ENCODE measurements at regions not wholly inside any gene's neighbourhood (a gene's known extent, or its start where the extent isn't known, plus 50 kb on each side); places are given as distances from the start of the nearest gene placed in this dataset.

DNA sequence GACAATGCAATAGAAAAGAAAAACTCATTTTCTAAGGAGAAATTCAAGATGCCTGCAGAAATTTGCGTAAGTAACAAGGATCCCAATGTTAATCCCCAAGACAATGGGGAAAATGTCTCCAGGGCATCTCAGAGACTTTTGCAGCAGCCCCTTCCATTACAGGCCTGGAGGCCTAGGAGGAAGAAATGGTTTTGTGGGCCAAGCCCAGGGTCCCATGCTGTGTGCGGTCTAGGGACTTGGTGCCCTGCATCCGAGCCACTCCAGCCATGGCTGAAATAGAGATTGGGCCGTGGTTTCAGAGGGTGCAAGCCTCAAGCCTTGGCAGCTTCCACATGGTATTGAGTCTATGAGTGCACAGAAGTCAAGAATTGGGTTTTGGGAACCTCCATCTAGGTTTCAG lies 103.9 kb upstream of the ACVR1 start:
- no peaks in the 10 kb centered on the region for H3K27me3 Mint-ChIP-seq (ENCODE audit: insufficient read depth)

DNA sequence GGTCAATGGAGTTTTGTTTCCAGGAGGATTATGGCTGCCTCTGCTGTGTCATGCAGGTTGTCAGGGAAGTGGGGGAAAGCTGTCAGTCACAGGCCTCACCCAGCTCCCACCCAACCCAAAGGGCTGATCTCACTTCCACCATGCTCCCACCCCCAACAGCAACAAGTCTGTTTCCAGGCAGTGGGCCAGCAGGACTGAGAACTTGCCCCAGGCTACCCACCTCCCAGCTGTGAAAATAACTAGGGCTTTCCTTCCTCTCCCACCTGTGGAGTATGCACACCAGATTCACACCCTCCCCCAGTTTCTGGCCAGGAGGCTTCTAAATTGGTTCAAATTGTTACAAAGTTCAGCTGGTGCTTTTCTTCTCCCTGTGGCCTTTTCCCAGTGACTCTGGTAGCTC lies 95.6 kb upstream of the ACVR1 start:
- H3K27ac Mint-ChIP-seq: no peak overlapping the region

More for the DNA sequence above, 103.9 kb upstream of the ACVR1 start:
- no peak overlapping the region for H3K9ac ChIP-seq (ENCODE audit: extremely low read depth, low read length, poor library complexity, severe bottlenecking)
- DNase-seq: no peak
- Mint-ChIP-seq H3K36me3 (ENCODE audit: low read depth) (peaks cover 9% of the 10 kb centered on the region), H3K27ac (no peak overlapping the region), H3K4me1 (peaks cover 9% of the 10 kb centered on the region), H3K4me3 (no peak overlapping the region), H3K9me3 (peaks cover 44% of the 10 kb centered on the region)
- H3K27me3 ChIP-seq (ENCODE audit: control insufficient read depth, insufficient read depth, low read length, poor library complexity, severe bottlenecking): no peaks in the 10 kb centered on the region
- no peak overlapping the region for H3K27ac ChIP-seq (ENCODE audit: low read depth, low read length)
- H3K9me3 ChIP-seq (ENCODE audit: control insufficient read depth, low read length): peaks cover 21% of the 10 kb centered on the region
- H3K36me3 ChIP-seq (ENCODE audit: control insufficient read depth, insufficient read depth, low read length): no peaks in the 10 kb centered on the region
- H3K4me3 ChIP-seq (ENCODE audit: low read length): no peak overlapping the region
- TF ChIP-seq, protein P1, sequence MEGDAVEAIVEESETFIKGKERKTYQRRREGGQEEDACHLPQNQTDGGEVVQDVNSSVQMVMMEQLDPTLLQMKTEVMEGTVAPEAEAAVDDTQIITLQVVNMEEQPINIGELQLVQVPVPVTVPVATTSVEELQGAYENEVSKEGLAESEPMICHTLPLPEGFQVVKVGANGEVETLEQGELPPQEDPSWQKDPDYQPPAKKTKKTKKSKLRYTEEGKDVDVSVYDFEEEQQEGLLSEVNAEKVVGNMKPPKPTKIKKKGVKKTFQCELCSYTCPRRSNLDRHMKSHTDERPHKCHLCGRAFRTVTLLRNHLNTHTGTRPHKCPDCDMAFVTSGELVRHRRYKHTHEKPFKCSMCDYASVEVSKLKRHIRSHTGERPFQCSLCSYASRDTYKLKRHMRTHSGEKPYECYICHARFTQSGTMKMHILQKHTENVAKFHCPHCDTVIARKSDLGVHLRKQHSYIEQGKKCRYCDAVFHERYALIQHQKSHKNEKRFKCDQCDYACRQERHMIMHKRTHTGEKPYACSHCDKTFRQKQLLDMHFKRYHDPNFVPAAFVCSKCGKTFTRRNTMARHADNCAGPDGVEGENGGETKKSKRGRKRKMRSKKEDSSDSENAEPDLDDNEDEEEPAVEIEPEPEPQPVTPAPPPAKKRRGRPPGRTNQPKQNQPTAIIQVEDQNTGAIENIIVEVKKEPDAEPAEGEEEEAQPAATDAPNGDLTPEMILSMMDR (conservative IDR thresholded peaks at IDR 0.05): no peak
- H3K4me1 ChIP-seq (ENCODE audit: control insufficient read depth, insufficient read depth, low read length): no peaks in the 10 kb centered on the region
- 83 to 92% methylated on average over 2 to 4 of the region's 4 CpGs for WGBS, 2 experiments (ENCODE audit: insufficient coverage in 1 of 2, insufficient read length in 1 of 2)

DNA sequence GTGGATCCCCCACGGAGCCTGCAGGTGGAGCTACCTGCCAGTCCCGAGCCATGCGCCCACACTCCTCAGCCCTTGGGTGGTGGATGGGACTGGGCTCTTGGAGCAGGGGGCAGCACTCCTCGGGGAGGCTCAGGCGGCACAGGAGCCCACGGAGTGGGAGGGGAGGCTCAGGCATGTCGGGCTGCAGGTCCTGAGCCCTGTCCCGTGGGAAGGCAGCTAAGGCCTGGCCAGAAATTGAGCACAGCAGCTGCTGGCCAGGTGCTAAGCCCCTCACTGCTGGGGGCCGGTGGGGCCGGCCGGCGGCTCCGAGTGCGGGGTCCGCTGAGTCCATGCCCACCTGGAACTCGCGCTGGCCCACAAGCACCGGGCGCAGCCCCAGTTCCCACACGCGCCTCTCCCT lies 91.7 kb upstream of the ACVR1 start:
- WGBS, 2 experiments (ENCODE audit: insufficient coverage in 1 of 2, insufficient read length in 1 of 2): 83 to 94% methylated on average over 4 to 21 of the region's 21 CpGs
- peaks cover 8% of the 10 kb centered on the region for H3K27me3 ChIP-seq (ENCODE audit: control insufficient read depth, insufficient read depth, low read length, poor library complexity, severe bottlenecking)
- Mint-ChIP-seq H3K9me3 (peaks cover 29% of the 10 kb centered on the region), H3K4me1 (no peaks in the 10 kb centered on the region), H3K27me3 (ENCODE audit: insufficient read depth) (peaks cover 6% of the 10 kb centered on the region), H3K36me3 (ENCODE audit: low read depth) (peaks cover 3% of the 10 kb centered on the region), H3K27ac (no peak overlapping the region), H3K4me3 (no peak overlapping the region)
- no peaks in the 10 kb centered on the region for H3K9me3 ChIP-seq (ENCODE audit: control insufficient read depth, low read length)
- TF ChIP-seq, protein P1 (conservative IDR thresholded peaks at IDR 0.05): no peak
- no peak for DNase-seq
- no peak overlapping the region for H3K27ac ChIP-seq (ENCODE audit: low read depth, low read length)
- H3K4me3 ChIP-seq (ENCODE audit: low read length): no peak overlapping the region
- no peak overlapping the region for H3K9ac ChIP-seq (ENCODE audit: extremely low read depth, low read length, poor library complexity, severe bottlenecking)
- H3K4me1 ChIP-seq (ENCODE audit: control insufficient read depth, insufficient read depth, low read length): no peaks in the 10 kb centered on the region
- no peaks in the 10 kb centered on the region for H3K36me3 ChIP-seq (ENCODE audit: control insufficient read depth, insufficient read depth, low read length)

More for the DNA sequence above, 95.6 kb upstream of the ACVR1 start:
- Histone ChIP-seq H3K9ac (ENCODE audit: extremely low read depth, low read length, poor library complexity, severe bottlenecking) (no peak overlapping the region), H3K4me1 (ENCODE audit: control insufficient read depth, insufficient read depth, low read length) (no peaks in the 10 kb centered on the region), H3K9me3 (ENCODE audit: control insufficient read depth, low read length) (no peaks in the 10 kb centered on the region), H3K27me3 (ENCODE audit: control insufficient read depth, insufficient read depth, low read length, poor library complexity, severe bottlenecking) (no peaks in the 10 kb centered on the region), H3K27ac (ENCODE audit: low read depth, low read length) (no peak overlapping the region), H3K4me3 (ENCODE audit: low read length) (no peak overlapping the region), H3K36me3 (ENCODE audit: control insufficient read depth, insufficient read depth, low read length) (no peaks in the 10 kb centered on the region)
- Mint-ChIP-seq H3K4me3 (no peak overlapping the region), H3K4me1 (no peaks in the 10 kb centered on the region), H3K9me3 (peaks cover 17% of the 10 kb centered on the region), H3K27me3 (ENCODE audit: insufficient read depth) (no peaks in the 10 kb centered on the region), H3K36me3 (ENCODE audit: low read depth) (no peaks in the 10 kb centered on the region)
- no peak for DNase-seq
- TF ChIP-seq, protein P1 (conservative IDR thresholded peaks at IDR 0.05): no peak
